NB4 (cell line): ENCODE measurements at regions not wholly inside any gene's neighbourhood (a gene's known extent, or its start where the extent isn't known, plus 50 kb on each side); places are given as distances from the start of the nearest gene placed in this dataset.

ENCODE experiments used
- CTCF ChIP-seq: IDR thresholded peaks from one replicate; pipeline ENCODE4 v1.5.1; 2012; ENCODE audit warnings: low read depth, low read length
- MAX ChIP-seq: IDR thresholded peaks from 2 replicates; pipeline ENCODE4 v1.6.1; 2011; ENCODE audit warnings: low read depth, low read length
- MYC ChIP-seq: IDR thresholded peaks from 2 replicates; pipeline ENCODE4 v1.6.1; 2011; ENCODE audit warnings: low read depth, low read length
- POLR2A ChIP-seq: IDR thresholded peaks from 2 replicates; pipeline ENCODE4 v1.6.1; 2011; ENCODE audit warnings: mild to moderate bottlenecking; ENCODE audit not compliant: insufficient read length; ENCODE audit errors: extremely low read depth

GRCh38 chr6:74579794-74580193 is 626.1 kb downstream of the COL12A1 start:
- TF ChIP-seq CTCF = no peak
- TF ChIP-seq POLR2A = no peak
- no peak for TF ChIP-seq MYC
- TF ChIP-seq MAX = no peak
